ENCODE measurements at regions not wholly inside any gene's neighbourhood (a gene's known extent, or its start where the extent isn't known, plus 50 kb on each side); places are given as distances from the start of the nearest gene placed in this dataset.

GRCh38 chr4:12723849-12724447 lies 760.2 kb downstream of the RAB28 start:
- dilution Hi-C loops (cut with HindIII; ENCODE audit: low sequenced_read_pairs, unreplicated experiment) (no loop called here), in situ Hi-C loops (cut with MboI; ENCODE audit: low sequenced_read_pairs) (no loop called here), intact Hi-C loops (cut with micrococcal nuclease) (no loop called here)
- Histone ChIP-seq H2BK15ac (ENCODE audit: low read depth, low read length) (no peak overlapping the region), H3K4me2 (ENCODE audit: low read depth, low read length) (no peak overlapping the region), H3K23ac (ENCODE audit: low read depth, low read length) (no peak overlapping the region), H3K14ac (replicated peaks; ENCODE audit: low read depth, low read length) (no peak overlapping the region), H3K18ac (ENCODE audit: low read depth, low read length) (no peak overlapping the region), H2BK5ac (ENCODE audit: low read depth, low read length, poor library complexity, severe bottlenecking) (no peak overlapping the region), H2BK20ac (ENCODE audit: low read depth, low read length) (no peak overlapping the region), H3K9me1 (ENCODE audit: insufficient read depth, low read length) (no peaks in the 10 kb centered on the region), H3K9ac (ENCODE audit: low read depth, low read length) (no peak overlapping the region), H3K4me3 (ENCODE audit: insufficient read depth, low read depth, low read length) (no peak overlapping the region), H4K91ac (ENCODE audit: insufficient read depth, low read depth, low read length) (no peak overlapping the region), H4K5ac (ENCODE audit: low read depth, low read length) (no peak overlapping the region), H2AK9ac (replicated peaks; ENCODE audit: low read depth, low read length, poor library complexity) (no peak overlapping the region), H2BK120ac (ENCODE audit: low read depth, low read length) (no peak overlapping the region), H3K27ac (ENCODE audit: insufficient read depth, low read length) (no peak overlapping the region), H3K36me3 (ENCODE audit: control insufficient read depth, insufficient read depth, low read length) (no peaks in the 10 kb centered on the region), H4K8ac (ENCODE audit: low read depth in 2 of 2, low read length in 2 of 2) (no peak overlapping the region), H3K4ac (ENCODE audit: low read depth, low read length) (no peak overlapping the region), H2AK5ac (ENCODE audit: low read depth, low read length) (no peak overlapping the region), H3K27me3 (ENCODE audit: control insufficient read depth, insufficient read depth, low read length) (no peaks in the 10 kb centered on the region), H3K4me1 (ENCODE audit: control insufficient read depth, insufficient read depth, low read length) (no peaks in the 10 kb centered on the region), H3K79me1 (ENCODE audit: low read depth in 1 of 2, low read length in 2 of 2) (no peaks in the 10 kb centered on the region), H4K20me1 (ENCODE audit: insufficient read depth, low read length) (no peaks in the 10 kb centered on the region), H2AFZ (replicated peaks; ENCODE audit: low read length, poor library complexity) (no peak overlapping the region), H3K56ac (ENCODE audit: extremely low read depth, insufficient read depth, low read length) (no peak overlapping the region), H3K9me3 (ENCODE audit: control insufficient read depth, insufficient read depth, low read length) (peaks cover 4% of the 10 kb centered on the region; the same call in 1 of the 2 replicates)
- no peak for DNase-seq
- BruUV-seq (replicated peaks) = no TSS peak
- no peak for ATAC-seq (ENCODE audit: low read depth)
- TF ChIP-seq MXI1 (IDR thresholded peaks at IDR 0.05; ENCODE audit: borderline replicate concordance, low read depth, low read length) (no peak), BHLHE40 (IDR thresholded peaks at IDR 0.05; ENCODE audit: low read depth, low read length) (no peak), POLR2A (IDR thresholded peaks at IDR 0.05; ENCODE audit: low read depth, low read length) (no peak), SMC3 (IDR thresholded peaks at IDR 0.05; ENCODE audit: low read depth, low read length) (no peak), CEBPB (IDR thresholded peaks at IDR 0.05; ENCODE audit: low read depth, low read length) (no peak), CTCF (conservative IDR thresholded peaks at IDR 0.05; ENCODE audit: low read depth, low read length) (no peak), USF2 (IDR thresholded peaks at IDR 0.05; ENCODE audit: low read depth, low read length) (no peak), ELK1 (IDR thresholded peaks at IDR 0.05; ENCODE audit: borderline replicate concordance, low read depth, low read length) (no peak), FOS (IDR thresholded peaks at IDR 0.05; ENCODE audit: low read depth, low read length) (no peak), MAZ (IDR thresholded peaks at IDR 0.05; ENCODE audit: borderline replicate concordance, low read depth, low read length) (no peak), CHD1 (IDR thresholded peaks at IDR 0.05; ENCODE audit: low read depth, low read length) (no peak), MAFK (IDR thresholded peaks at IDR 0.05; ENCODE audit: low read depth, low read length) (no peak), RFX5 (IDR thresholded peaks at IDR 0.05; ENCODE audit: low read depth, low read length) (no peak), RCOR1 (IDR thresholded peaks at IDR 0.05; ENCODE audit: insufficient replicate concordance, low read length) (no peak), RAD21 (IDR thresholded peaks at IDR 0.05; ENCODE audit: low read length) (no peak)
- ChIA-PET POLR2A (ENCODE audit: unreplicated experiment) (no interaction called here), CTCF (no interaction called here)
- WGBS, 2 experiments (ENCODE audit: extremely low coverage in 2 of 2, insufficient read length in 1 of 2) = 8% methylated on average over 2 of the region's 7 CpGs; no CpG with 5 or more reads in 1 of the 2 experiments
